Liver (tissue), 3 donors: ENCODE measurements at regions not wholly inside any gene's neighbourhood (a gene's known extent, or its start where the extent isn't known, plus 50 kb on each side); places are given as distances from the start of the nearest gene placed in this dataset.

Experiments
- GABPA ChIP-seq, 2 donors: IDR thresholded peaks in 1 of 2; conservative IDR thresholded peaks in 1 of 2; 2 replicates each; pipeline ENCODE4 v1.6.1; 2016; ENCODE audit warnings: antibody characterized with exemption in 2 of 2, mild to moderate bottlenecking in 1 of 2, moderate library complexity in 1 of 2
- SP1 ChIP-seq: IDR thresholded peaks from 2 replicates; pipeline ENCODE4 v1.6.1; 2018; ENCODE audit warnings: antibody characterized with exemption, mild to moderate bottlenecking
- TAF1 ChIP-seq: conservative IDR thresholded peaks from 2 replicates; pipeline ENCODE4 v1.6.1; 2016; ENCODE audit warnings: antibody characterized with exemption, mild to moderate bottlenecking
- TF ChIP-seq, protein P1 (sequence below): fragments of 150-350 bp; IDR thresholded peaks from 2 replicates; pipeline ENCODE4 v1.5.1; 2017; ENCODE audit warnings: improper control_type of control experiment, low read depth, low read length; ENCODE audit not compliant: missing input control
- TF ChIP-seq, protein P2 (sequence below): IDR thresholded peaks from 2 replicates; pipeline ENCODE4 v1.6.1; 2016; ENCODE audit warnings: antibody characterized with exemption
- TF ChIP-seq, protein P3 (sequence below): IDR thresholded peaks from 2 replicates; pipeline ENCODE4 v1.6.1; 2016; ENCODE audit warnings: antibody characterized with exemption, mild to moderate bottlenecking
- TF ChIP-seq, protein P4 (sequence below): IDR thresholded peaks from 2 replicates; pipeline ENCODE4 v1.6.1; 2016; ENCODE audit warnings: antibody characterized with exemption
- donor health status: healthy.
- donor health status: healthy.

DNA sequence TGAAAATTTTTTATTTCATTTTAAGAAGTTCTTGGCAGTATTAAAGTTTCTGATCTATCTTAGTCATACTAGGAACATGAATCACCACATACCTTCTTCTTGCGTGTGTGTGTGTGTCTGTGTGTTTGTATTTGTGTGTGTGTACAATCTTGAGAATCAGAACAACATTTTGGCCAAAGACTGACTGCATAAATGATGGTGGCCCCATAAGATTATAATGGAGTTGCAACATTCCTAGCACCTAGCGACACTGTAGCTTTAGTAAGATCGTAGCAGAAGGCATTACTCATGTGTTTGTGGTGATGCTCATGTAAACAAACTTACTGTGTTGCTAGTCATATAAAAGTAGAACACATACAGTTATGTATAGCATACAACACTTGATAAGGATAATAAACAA is 205.4 kb downstream of the FAM76B start:
- TF ChIP-seq, protein P1, sequence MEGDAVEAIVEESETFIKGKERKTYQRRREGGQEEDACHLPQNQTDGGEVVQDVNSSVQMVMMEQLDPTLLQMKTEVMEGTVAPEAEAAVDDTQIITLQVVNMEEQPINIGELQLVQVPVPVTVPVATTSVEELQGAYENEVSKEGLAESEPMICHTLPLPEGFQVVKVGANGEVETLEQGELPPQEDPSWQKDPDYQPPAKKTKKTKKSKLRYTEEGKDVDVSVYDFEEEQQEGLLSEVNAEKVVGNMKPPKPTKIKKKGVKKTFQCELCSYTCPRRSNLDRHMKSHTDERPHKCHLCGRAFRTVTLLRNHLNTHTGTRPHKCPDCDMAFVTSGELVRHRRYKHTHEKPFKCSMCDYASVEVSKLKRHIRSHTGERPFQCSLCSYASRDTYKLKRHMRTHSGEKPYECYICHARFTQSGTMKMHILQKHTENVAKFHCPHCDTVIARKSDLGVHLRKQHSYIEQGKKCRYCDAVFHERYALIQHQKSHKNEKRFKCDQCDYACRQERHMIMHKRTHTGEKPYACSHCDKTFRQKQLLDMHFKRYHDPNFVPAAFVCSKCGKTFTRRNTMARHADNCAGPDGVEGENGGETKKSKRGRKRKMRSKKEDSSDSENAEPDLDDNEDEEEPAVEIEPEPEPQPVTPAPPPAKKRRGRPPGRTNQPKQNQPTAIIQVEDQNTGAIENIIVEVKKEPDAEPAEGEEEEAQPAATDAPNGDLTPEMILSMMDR, result no peak
- TF ChIP-seq TAF1 (no peak), GABPA (IDR thresholded peaks at IDR 0.05 in 1 of 2, conservative IDR thresholded peaks at IDR 0.05 in 1 of 2) (no peak), SP1 (no peak)
- TF ChIP-seq, protein P2, sequence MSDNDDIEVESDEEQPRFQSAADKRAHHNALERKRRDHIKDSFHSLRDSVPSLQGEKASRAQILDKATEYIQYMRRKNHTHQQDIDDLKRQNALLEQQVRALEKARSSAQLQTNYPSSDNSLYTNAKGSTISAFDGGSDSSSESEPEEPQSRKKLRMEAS, result no peak
- TF ChIP-seq, protein P3, sequence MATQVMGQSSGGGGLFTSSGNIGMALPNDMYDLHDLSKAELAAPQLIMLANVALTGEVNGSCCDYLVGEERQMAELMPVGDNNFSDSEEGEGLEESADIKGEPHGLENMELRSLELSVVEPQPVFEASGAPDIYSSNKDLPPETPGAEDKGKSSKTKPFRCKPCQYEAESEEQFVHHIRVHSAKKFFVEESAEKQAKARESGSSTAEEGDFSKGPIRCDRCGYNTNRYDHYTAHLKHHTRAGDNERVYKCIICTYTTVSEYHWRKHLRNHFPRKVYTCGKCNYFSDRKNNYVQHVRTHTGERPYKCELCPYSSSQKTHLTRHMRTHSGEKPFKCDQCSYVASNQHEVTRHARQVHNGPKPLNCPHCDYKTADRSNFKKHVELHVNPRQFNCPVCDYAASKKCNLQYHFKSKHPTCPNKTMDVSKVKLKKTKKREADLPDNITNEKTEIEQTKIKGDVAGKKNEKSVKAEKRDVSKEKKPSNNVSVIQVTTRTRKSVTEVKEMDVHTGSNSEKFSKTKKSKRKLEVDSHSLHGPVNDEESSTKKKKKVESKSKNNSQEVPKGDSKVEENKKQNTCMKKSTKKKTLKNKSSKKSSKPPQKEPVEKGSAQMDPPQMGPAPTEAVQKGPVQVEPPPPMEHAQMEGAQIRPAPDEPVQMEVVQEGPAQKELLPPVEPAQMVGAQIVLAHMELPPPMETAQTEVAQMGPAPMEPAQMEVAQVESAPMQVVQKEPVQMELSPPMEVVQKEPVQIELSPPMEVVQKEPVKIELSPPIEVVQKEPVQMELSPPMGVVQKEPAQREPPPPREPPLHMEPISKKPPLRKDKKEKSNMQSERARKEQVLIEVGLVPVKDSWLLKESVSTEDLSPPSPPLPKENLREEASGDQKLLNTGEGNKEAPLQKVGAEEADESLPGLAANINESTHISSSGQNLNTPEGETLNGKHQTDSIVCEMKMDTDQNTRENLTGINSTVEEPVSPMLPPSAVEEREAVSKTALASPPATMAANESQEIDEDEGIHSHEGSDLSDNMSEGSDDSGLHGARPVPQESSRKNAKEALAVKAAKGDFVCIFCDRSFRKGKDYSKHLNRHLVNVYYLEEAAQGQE, result no peak
- TF ChIP-seq, protein P4, sequence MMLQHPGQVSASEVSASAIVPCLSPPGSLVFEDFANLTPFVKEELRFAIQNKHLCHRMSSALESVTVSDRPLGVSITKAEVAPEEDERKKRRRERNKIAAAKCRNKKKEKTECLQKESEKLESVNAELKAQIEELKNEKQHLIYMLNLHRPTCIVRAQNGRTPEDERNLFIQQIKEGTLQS, result no peak
